GM18505 (cell line): ENCODE measurements at regions not wholly inside any gene's neighbourhood (a gene's known extent, or its start where the extent isn't known, plus 50 kb on each side); places are given as distances from the start of the nearest gene placed in this dataset.

Source experiments
- ATAC-seq: cut with Tn5 transposase; IDR thresholded peaks from one replicate; pipeline ENCODE4 v1.9.1; 2021; ENCODE audit not compliant: unreplicated experiment
- POLR2A ChIP-seq: IDR thresholded peaks from 4 replicates; pipeline ENCODE4 v1.6.1; 2011; ENCODE audit warnings: borderline replicate concordance; ENCODE audit not compliant: insufficient read depth, insufficient read length; ENCODE audit errors: extremely low read depth

DNA sequence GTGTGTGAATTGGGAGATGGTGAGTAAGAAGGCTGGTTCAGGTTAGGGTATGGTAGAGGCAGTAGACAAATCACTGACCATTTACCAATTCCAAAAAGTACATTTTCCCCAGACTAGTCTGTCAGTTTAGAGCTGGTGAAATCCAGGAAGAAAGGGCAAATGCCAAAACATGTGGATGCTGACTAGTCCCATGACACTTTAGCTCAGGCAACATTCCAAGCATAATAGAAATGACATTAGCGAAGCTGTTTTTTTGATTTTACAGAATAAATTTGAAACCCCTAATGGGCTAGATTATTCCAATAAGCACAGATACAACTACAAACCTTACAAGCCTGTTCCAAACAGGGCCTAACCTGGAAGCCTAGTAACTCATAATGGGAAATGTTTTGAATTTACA lies 884.2 kb downstream of the FLRT2 start:
- TF ChIP-seq POLR2A, result no peak

DNA sequence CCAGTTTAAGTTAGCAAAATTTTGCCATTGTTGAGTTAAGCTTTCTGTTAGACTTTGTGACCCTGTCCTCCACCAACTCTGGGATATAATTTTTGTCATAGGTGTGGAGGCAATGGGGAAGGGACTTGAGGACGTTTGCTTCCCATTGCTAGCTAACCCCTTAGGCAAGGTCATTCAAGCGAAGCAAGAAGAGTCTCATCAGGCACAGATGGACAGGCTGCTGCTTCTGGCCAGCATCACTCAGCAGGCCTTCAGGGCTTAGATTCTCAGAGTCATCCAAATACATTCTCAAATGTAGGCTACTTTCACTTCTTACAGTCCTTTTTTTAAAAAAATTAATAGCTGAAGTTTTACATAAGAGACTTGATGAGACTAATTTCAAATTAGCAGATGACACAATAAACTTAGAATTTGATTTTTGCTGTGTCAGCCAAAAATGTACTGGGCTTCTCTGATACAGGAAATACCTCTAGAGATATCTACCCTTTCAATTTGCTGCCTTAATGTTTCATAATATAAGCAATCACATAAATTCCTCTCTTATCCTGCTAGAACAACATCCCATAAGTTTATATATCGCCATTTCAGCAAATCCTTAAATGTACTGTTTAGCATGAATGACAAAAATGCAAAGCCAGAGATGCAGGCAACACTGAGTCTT lies 875.2 kb downstream of the FLRT2 start:
- TF ChIP-seq POLR2A, result no peak
- ATAC-seq, result no peak

More for the DNA sequence above, 884.2 kb downstream of the FLRT2 start:
- no peak for ATAC-seq

DNA sequence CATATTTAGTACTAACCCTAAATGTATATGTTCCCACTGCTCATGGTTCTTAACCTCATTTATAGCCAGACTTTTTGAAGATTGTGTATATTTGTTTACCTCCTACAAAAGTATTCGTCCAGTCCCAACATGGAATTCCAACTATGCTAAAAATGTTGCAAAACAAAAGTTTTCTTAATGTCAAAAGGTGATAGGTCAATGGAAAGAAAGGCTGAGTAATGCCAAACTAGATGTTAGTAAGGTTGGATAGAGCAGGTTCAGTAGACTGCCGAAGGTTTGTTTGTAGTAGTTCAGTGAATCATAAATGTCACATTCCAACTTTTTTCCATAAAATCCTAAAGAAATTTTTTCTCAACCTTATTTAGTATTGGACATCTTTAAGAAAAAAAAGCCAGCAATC lies 874.5 kb downstream of the FLRT2 start:
- ATAC-seq, result no peak
- TF ChIP-seq POLR2A, result no peak

DNA sequence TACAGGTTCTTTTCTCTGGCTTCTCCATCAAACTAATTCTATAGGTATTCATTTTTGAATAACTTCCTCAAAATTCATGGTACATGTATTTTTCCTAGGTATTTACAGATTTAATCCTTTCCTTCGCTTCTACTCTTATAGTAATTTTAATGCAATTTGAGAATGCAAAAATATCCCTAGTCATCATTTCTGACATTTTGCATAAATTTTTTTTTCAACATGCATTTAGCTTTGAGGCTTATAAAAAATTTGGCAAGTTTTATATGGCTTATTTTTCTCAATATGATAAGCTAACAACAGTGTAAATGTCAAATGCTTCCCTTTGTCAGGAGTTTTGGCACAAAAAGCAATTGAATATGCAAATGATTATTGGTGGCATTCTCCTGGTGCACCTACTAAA lies 872.6 kb downstream of the FLRT2 start:
- no peak for TF ChIP-seq POLR2A
- ATAC-seq, result no peak

GRCh38 chr14:86391085-86391484 lies 861.1 kb downstream of the FLRT2 start:
- ATAC-seq, result no peak
- no peak for TF ChIP-seq POLR2A

DNA sequence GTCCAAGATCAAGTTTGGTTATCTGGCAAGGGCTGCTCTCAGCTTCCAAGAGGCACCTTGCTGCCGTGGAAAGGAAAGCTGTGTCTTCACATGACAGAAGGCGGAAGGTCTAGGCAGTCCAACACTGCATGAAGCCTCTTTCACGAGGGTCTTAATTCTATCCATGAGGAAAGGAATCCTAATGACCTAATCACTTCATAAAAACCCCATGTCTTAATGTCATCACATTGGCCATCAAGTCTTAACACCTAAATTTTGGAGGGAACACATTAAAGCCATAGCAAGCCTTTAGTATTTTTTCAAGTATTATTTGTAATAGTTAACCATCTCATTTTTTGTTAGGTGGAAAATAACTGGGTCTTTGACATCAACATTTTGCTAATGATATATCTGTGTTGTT lies 858.3 kb downstream of the FLRT2 start:
- no peak for TF ChIP-seq POLR2A
- no peak for ATAC-seq

GRCh38 chr14:86373886-86374285 lies 843.9 kb downstream of the FLRT2 start:
- ATAC-seq, result no peak
- no peak for TF ChIP-seq POLR2A

DNA sequence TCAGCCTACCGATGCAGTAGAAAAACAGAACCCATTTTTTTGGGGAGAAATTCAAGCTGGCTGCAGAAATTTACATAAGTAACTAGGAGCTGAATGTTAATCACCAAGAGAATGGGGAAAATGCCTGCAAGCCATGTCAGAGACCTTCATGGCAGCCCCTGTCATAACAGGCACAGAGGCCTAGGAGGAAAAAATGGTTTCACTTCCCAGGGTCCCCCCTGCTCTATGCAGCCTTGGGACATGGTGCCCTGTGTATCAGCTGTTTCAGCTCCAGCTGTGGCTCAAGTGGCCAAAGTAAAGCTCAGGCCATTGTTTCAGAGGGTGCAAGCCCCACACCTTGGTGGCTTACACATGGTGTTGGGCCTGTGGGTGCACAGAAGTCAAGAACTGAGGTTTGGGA lies 842.5 kb downstream of the FLRT2 start:
- no peak for TF ChIP-seq POLR2A
- ATAC-seq, result no peak

- TF ChIP-seq POLR2A, result no peak
- ATAC-seq, result no peak
Measured at GRCh38 chr14:86364634-86365033, 834.7 kb downstream of the FLRT2 start.

- TF ChIP-seq POLR2A, result no peak
- ATAC-seq, result no peak
Measured at GRCh38 chr14:86363576-86363975, 833.6 kb downstream of the FLRT2 start.

DNA sequence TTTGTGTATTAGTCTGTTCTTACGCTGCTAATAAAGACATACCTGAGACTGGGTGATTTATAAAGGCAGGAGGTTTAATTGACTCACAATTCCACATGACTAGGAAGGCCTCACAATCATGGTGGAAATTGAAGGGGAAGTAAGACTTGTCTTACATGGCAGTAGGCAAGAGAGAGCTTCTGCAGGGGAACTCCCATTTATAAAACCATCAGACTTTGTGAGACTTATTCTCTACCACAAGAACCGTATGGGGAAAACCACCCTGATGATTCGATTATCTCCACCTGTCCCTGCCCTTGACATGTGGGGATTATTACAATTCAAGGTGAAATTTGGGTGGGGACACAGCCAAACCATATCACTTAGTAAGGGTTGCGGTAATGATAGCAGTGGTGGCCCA lies 833.1 kb downstream of the FLRT2 start:
- TF ChIP-seq POLR2A, result no peak
- ATAC-seq, result no peak

DNA sequence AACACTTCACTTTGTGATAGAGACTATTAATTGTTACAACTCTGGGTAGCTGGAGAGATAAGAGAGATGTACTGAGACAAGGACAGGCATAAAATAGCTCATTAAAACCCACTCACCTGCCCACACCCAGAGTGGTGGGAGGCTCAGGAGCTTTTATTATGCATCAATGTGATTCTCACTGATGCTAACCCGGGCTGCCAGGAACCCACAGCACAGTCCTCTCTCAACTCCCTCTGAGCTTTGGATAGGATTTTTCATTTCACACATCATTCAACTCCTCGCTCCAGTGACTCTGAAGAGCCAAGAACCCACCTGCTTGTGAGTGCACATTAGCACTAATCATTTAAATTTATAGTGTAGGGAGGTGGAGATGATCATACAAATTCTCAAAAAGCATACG lies 827.9 kb downstream of the FLRT2 start:
- no peak for ATAC-seq
- no peak for TF ChIP-seq POLR2A

GRCh38 chr14:86357119-86357518 lies 827.2 kb downstream of the FLRT2 start:
- ATAC-seq, result no peak
- no peak for TF ChIP-seq POLR2A

- TF ChIP-seq POLR2A, result no peak
- no peak for ATAC-seq
Measured at GRCh38 chr14:86346818-86347384, 817.0 kb downstream of the FLRT2 start.
